Spinal cord (tissue), 9 donors: ENCODE measurements at regions not wholly inside any gene's neighbourhood (a gene's known extent, or its start where the extent isn't known, plus 50 kb on each side); places are given as distances from the start of the nearest gene placed in this dataset.
A peak's percentile ranks its signal among the peaks of the same experiment; 100 is the strongest.

ENCODE experiments used
- DNase-seq, 6 donors: peaks; one replicate each; pipeline versions ENCODE4 v3.0.0 to v3.0.0-alpha.2; 2013 to 2015; ENCODE audit warnings: low spot score in 6 of 6, low read depth in 4 of 6
- H3K27ac ChIP-seq: one replicate; pipeline ENCODE4 v1.5.1; 2013; ENCODE audit warnings: low read depth, low read length, control low read depth
- H3K27me3 ChIP-seq: one replicate; pipeline ENCODE4 v1.6.1; 2013; ENCODE audit warnings: low read length; ENCODE audit not compliant: control insufficient read depth, insufficient read depth
- H3K36me3 ChIP-seq: one replicate; pipeline ENCODE4 v1.6.1; 2013; ENCODE audit warnings: low read length; ENCODE audit not compliant: control insufficient read depth, insufficient read depth
- H3K4me1 ChIP-seq: one replicate; pipeline ENCODE4 v1.6.1; 2013; ENCODE audit warnings: low read length; ENCODE audit not compliant: control insufficient read depth, insufficient read depth
- H3K4me3 ChIP-seq: one replicate; pipeline ENCODE4 v1.5.1; 2013; ENCODE audit warnings: low read depth, low read length, control low read depth
- H3K9me3 ChIP-seq: one replicate; pipeline ENCODE4 v1.6.1; 2013; ENCODE audit warnings: low read length; ENCODE audit not compliant: control insufficient read depth, insufficient read depth
- WGBS: methylation state at CpG from one replicate; pipeline ENCODE4 v1.1.5; 2013; ENCODE audit warnings: missing lambda C conversion rate; ENCODE audit not compliant: insufficient coverage; 5-methylcytosine and 5-hydroxymethylcytosine counted together
- donor health status: healthy.

DNA sequence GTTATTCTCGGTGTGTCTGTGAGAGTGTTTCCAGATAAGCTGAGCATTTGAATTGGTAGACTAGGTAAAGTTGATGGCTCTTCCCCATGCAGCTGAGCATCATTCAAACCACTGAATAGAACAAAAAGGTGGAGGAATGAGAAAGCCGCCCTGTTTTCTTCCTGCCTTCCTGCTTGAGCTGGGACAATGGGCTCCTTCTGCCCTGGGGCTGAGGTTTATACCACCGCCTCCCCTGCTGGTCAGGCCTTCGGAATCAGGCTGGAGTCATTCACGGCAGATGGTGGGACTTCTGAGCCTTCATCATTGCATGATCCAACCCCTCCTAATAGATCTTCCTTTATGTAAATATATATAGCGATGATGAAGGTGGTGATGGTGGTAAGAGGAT is 124.9 kb downstream of the ANKRD60 start:
- DNase-seq, result no peak
- Histone ChIP-seq H3K36me3 (no peaks in the 10 kb centered on the region), H3K4me3 (no peak overlapping the region), H3K27me3 (no peaks in the 10 kb centered on the region), H3K4me1 (peaks cover 6% of the 10 kb centered on the region), H3K9me3 (no peaks in the 10 kb centered on the region), H3K27ac (no peak overlapping the region)
- WGBS, result 88% methylated on average over 2 of the region's 6 CpGs

- H3K36me3 ChIP-seq, result no peaks in the 10 kb centered on the region
- no peak for DNase-seq
- H3K9me3 ChIP-seq, result no peaks in the 10 kb centered on the region
- no peaks in the 10 kb centered on the region for H3K27me3 ChIP-seq
- no peak overlapping the region for H3K27ac ChIP-seq
- peaks cover 6% of the 10 kb centered on the region for H3K4me1 ChIP-seq
- WGBS, result 94% methylated on average over 6 of the region's 7 CpGs
- H3K4me3 ChIP-seq, result no peak overlapping the region
These were observed 125.5 kb downstream of the ANKRD60 start for GRCh38 chr20:58102744-58103516.

GRCh38 chr20:58102261-58102660 is 126.2 kb downstream of the ANKRD60 start:
- Histone ChIP-seq H3K36me3 (no peaks in the 10 kb centered on the region), H3K27ac (no peak overlapping the region), H3K27me3 (no peaks in the 10 kb centered on the region), H3K4me3 (no peak overlapping the region), H3K4me1 (peaks cover 6% of the 10 kb centered on the region), H3K9me3 (no peaks in the 10 kb centered on the region)
- peak in 2 of 6 donors; percentile 35 for DNase-seq
- no CpG with 5 or more reads among the region's 4 CpGs for WGBS

DNA sequence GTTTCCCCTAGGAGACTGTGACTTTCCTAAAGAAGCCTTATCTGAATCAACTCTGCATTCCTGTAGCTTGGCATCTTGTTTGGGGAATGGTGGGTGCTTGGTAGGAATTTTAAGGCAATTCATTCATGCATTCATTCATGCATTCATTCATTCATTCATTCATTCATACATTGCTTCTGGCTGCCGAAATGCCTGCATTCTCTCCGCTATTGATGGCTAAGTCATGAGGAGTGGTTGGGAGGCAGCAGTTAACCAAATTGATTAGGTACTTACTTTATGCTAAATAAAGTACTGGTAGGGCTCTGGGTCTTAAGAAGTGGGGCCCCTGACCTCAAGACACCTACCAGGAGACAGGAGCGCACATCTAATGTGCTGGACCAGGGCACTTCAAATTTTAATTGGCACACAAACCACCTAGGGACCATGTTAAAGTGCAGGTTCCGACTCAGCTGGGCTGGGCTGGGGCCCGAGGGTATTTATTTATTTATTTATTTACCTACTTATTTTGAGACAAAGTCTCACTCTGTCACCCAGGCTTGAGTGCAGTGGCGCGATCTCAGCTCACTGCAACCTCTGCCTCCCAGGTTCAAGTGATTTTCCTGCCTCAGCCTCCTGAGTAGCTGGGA is 127.6 kb downstream of the ANKRD60 start:
- H3K36me3 ChIP-seq, result no peaks in the 10 kb centered on the region
- peaks cover 6% of the 10 kb centered on the region for H3K4me1 ChIP-seq
- no peak overlapping the region for H3K27ac ChIP-seq
- WGBS, result 100% methylated on average over 1 of the region's 7 CpGs
- no peaks in the 10 kb centered on the region for H3K9me3 ChIP-seq
- DNase-seq, result no peak
- no peaks in the 10 kb centered on the region for H3K27me3 ChIP-seq
- H3K4me3 ChIP-seq, result no peak overlapping the region

GRCh38 chr20:58099956-58100730 is 128.3 kb downstream of the ANKRD60 start:
- 81% methylated on average over 8 of the region's 9 CpGs for WGBS
- peaks cover 6% of the 10 kb centered on the region for H3K4me1 ChIP-seq

GRCh38 chr20:58099291-58099935 is 129.0 kb downstream of the ANKRD60 start:
- no peak for DNase-seq
- Histone ChIP-seq H3K36me3 (no peaks in the 10 kb centered on the region), H3K27me3 (no peaks in the 10 kb centered on the region), H3K9me3 (no peaks in the 10 kb centered on the region), H3K4me3 (no peak overlapping the region), H3K27ac (no peak overlapping the region), H3K4me1 (peaks cover 6% of the 10 kb centered on the region)
- WGBS, result 92% methylated on average over 9 of the region's 16 CpGs

More at GRCh38 chr20:58099956-58100730, 128.3 kb downstream of the ANKRD60 start:
- Histone ChIP-seq H3K36me3 (no peaks in the 10 kb centered on the region), H3K4me3 (no peak overlapping the region), H3K27me3 (no peaks in the 10 kb centered on the region), H3K27ac (no peak overlapping the region), H3K9me3 (no peaks in the 10 kb centered on the region)
- DNase-seq, result no peak

GRCh38 chr20:58098571-58098970 is 129.9 kb downstream of the ANKRD60 start:
- WGBS, result 86% methylated on average over 1 of the region's 4 CpGs
- Histone ChIP-seq H3K27ac (no peak overlapping the region), H3K4me3 (no peak overlapping the region), H3K36me3 (no peaks in the 10 kb centered on the region), H3K9me3 (no peaks in the 10 kb centered on the region), H3K27me3 (no peaks in the 10 kb centered on the region), H3K4me1 (peaks cover 6% of the 10 kb centered on the region)
- DNase-seq, result no peak

- no peaks in the 10 kb centered on the region for H3K27me3 ChIP-seq
- no peaks in the 10 kb centered on the region for H3K36me3 ChIP-seq
- no peak overlapping the region for H3K4me3 ChIP-seq
- peaks cover 6% of the 10 kb centered on the region for H3K4me1 ChIP-seq
- DNase-seq, result no peak
- no peak overlapping the region for H3K27ac ChIP-seq
- 95% methylated on average over 7 of the region's 7 CpGs for WGBS
- no peaks in the 10 kb centered on the region for H3K9me3 ChIP-seq
These were observed 130.5 kb downstream of the ANKRD60 start for GRCh38 chr20:58097943-58098342.

- Histone ChIP-seq H3K36me3 (no peaks in the 10 kb centered on the region), H3K27ac (no peak overlapping the region), H3K4me1 (peaks cover 6% of the 10 kb centered on the region), H3K9me3 (no peaks in the 10 kb centered on the region), H3K27me3 (no peaks in the 10 kb centered on the region), H3K4me3 (no peak overlapping the region)
- no peak for DNase-seq
- WGBS, result 64% methylated on average over 4 of the region's 4 CpGs
These were observed 131.0 kb downstream of the ANKRD60 start for GRCh38 chr20:58097429-58097828.
